Psoas muscle (tissue), 7 donors: ENCODE measurements at regions not wholly inside any gene's neighbourhood (a gene's known extent, or its start where the extent isn't known, plus 50 kb on each side); places are given as distances from the start of the nearest gene placed in this dataset.

Source experiments
- ATAC-seq, 4 donors: fragments of 200-7000 bp; cut with Tn5 transposase; one replicate each; pipeline ENCODE4 v1.9.1; 2020; ENCODE audit warnings: moderate library complexity in 3 of 4, mild to moderate bottlenecking in 2 of 4
- DNase-seq, 2 donors: peaks; one replicate each; pipeline ENCODE4 v3.0.0-alpha.2; 2020
- H3K27ac ChIP-seq: fragments of 200-600 bp; one replicate; pipeline ENCODE4 v1.8.0; 2022
- H3K27me3 ChIP-seq, 3 donors: fragments of 200-600 bp in 1 of 3; one replicate each; pipeline versions ENCODE4 v1.6.1 to v1.8.0; 2013 to 2022; ENCODE audit warnings: low read length in 2 of 3, mild to moderate bottlenecking in 2 of 3, moderate library complexity in 1 of 3; ENCODE audit not compliant: insufficient read depth in 3 of 3
- H3K36me3 ChIP-seq, 2 donors: fragments of 200-600 bp in 1 of 2; one replicate each; pipeline versions ENCODE4 v1.6.1 to v1.8.0; 2013 to 2022; ENCODE audit warnings: low read depth in 1 of 2, mild to moderate bottlenecking in 1 of 2, moderate library complexity in 1 of 2; ENCODE audit not compliant: insufficient read depth in 1 of 2
- H3K4me1 ChIP-seq: fragments of 200-600 bp; one replicate; pipeline ENCODE4 v1.8.0; 2022
- H3K4me3 ChIP-seq: fragments of 200-600 bp; one replicate; pipeline ENCODE4 v1.8.0; 2022; ENCODE audit warnings: mild to moderate bottlenecking
- H3K9me3 ChIP-seq: fragments of 200-600 bp; one replicate; pipeline ENCODE4 v1.8.0; 2022
- WGBS, 3 donors: extraction: QIAGEN DNeasy Blood & Tissue Kit; methylation state at CpG; one replicate each; pipeline versions ENCODE4 v1.1.6 to v1.1.7; 2013; 5-methylcytosine and 5-hydroxymethylcytosine counted together
- intact Hi-C, 2 donors: fragments of 100-400 bp; cut with DNase I; formaldehyde crosslinking; loops; one replicate each; pipeline versions ENCODE4 v1.11.0 to v1.14.2; 2022
- TF ChIP-seq, protein P1 (sequence below): fragments of 200-600 bp; IDR thresholded peaks from one replicate; pipeline ENCODE4 v1.8.0; 2022; ENCODE audit warnings: antibody characterized with exemption
- donor health status: healthy with polysubstance abuse.
- donor health status: DM: no; HTN: no; CAD: no; lungs with moderate emphysema.
- donor health status: Bipolar disorder and iron deficiency.
- donor health status: healthy.
- donor health status: DM: yes; HTN: yes; CAD: no.
- donor health status: DM: no; HTN: no; CAD: no.
- donor health status: DM: yes; HTN: yes; CAD: no.

DNA sequence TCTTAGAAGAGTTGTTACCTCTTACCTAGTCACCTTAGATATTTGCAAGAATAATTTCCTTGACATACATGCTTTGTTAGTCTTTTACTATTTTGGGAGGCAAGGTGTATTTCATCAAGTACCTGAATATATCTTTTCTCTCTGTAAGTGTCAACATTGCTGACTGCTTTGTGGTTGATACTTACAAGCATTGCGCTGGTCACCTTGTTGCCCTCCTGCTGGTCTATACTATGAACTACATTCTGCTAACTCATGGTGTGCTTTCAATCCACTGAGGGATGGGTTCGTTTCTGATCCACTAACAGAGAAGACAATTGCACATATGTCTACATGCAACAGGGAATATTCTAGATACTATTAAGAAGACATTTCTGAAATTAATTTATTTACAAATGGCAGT is 837.8 kb upstream of the COBL start:
- no peak overlapping the region for H3K27ac ChIP-seq
- intact Hi-C loops, result no loop called here
- ATAC-seq (no peak), DNase-seq (no peak)
- WGBS, 3 donors, result 83 to 90% (median 83%) methylated on average over 2 of the region's 2 CpGs
- H3K27me3 ChIP-seq, result no peaks in the 10 kb centered on the region
- no peaks in the 10 kb centered on the region for H3K36me3 ChIP-seq
- TF ChIP-seq, protein P1, sequence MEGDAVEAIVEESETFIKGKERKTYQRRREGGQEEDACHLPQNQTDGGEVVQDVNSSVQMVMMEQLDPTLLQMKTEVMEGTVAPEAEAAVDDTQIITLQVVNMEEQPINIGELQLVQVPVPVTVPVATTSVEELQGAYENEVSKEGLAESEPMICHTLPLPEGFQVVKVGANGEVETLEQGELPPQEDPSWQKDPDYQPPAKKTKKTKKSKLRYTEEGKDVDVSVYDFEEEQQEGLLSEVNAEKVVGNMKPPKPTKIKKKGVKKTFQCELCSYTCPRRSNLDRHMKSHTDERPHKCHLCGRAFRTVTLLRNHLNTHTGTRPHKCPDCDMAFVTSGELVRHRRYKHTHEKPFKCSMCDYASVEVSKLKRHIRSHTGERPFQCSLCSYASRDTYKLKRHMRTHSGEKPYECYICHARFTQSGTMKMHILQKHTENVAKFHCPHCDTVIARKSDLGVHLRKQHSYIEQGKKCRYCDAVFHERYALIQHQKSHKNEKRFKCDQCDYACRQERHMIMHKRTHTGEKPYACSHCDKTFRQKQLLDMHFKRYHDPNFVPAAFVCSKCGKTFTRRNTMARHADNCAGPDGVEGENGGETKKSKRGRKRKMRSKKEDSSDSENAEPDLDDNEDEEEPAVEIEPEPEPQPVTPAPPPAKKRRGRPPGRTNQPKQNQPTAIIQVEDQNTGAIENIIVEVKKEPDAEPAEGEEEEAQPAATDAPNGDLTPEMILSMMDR, result no peak
- no peaks in the 10 kb centered on the region for H3K9me3 ChIP-seq
- no peaks in the 10 kb centered on the region for H3K4me1 ChIP-seq
- no peak overlapping the region for H3K4me3 ChIP-seq

DNA sequence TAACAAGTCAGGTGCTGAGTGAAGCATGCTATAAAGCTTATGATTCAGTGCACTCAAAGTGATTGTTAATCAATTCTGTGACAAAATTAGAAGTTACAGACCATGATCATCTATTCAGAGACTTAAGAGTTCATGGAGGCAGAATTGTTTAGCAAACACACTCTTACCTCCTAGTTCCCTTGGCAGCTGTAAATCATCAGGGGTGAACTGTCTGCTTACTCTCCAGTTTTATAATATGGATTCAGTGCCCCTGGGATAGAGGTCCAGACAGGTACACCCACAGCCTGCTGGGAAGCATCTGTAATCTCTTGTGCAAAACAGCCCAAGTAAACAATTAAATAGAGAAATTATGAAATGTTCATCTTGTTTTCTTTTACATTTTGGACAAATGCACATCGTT is 835.0 kb upstream of the COBL start:
- no peaks in the 10 kb centered on the region for H3K36me3 ChIP-seq
- intact Hi-C loops, result no loop called here
- DNase-seq, result no peak
- no peak overlapping the region for H3K4me3 ChIP-seq
- H3K4me1 ChIP-seq, result no peaks in the 10 kb centered on the region
- TF ChIP-seq, protein P1, result no peak
- no peak for ATAC-seq
- 24 to 70% (median 41%) methylated on average over 1 of the region's 1 CpG for WGBS, 3 donors
- H3K27ac ChIP-seq, result no peak overlapping the region
- H3K9me3 ChIP-seq, result no peaks in the 10 kb centered on the region
- no peaks in the 10 kb centered on the region for H3K27me3 ChIP-seq

DNA sequence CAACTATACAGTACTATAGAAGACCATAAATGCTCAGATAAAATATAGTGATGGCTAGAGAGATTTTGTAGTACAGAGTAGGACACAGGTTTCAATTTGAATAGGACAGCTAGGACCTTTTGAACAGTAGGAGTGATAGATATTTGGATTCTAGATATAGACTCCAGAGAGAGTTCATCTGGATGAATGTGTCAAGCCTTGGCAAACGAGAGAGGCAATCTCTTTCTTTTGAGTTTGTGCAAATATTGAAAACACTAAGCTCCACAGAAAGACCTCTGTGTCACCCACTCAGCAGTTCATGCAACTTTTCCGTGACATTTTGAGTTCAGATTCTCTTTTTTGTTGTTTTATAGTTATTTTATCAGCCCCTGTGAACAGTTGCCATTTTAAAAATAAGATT is 834.3 kb upstream of the COBL start:
- H3K36me3 ChIP-seq, result no peaks in the 10 kb centered on the region
- TF ChIP-seq, protein P1, result no peak
- H3K27ac ChIP-seq, result no peak overlapping the region
- H3K9me3 ChIP-seq, result no peaks in the 10 kb centered on the region
- WGBS, 3 donors, result 37 to 55% (median 37%) methylated on average over 2 of the region's 2 CpGs
- ATAC-seq, result no peak
- H3K4me1 ChIP-seq, result no peaks in the 10 kb centered on the region
- no peaks in the 10 kb centered on the region for H3K27me3 ChIP-seq
- H3K4me3 ChIP-seq, result no peak overlapping the region
- no peak for DNase-seq
- intact Hi-C loops, result no loop called here

DNA sequence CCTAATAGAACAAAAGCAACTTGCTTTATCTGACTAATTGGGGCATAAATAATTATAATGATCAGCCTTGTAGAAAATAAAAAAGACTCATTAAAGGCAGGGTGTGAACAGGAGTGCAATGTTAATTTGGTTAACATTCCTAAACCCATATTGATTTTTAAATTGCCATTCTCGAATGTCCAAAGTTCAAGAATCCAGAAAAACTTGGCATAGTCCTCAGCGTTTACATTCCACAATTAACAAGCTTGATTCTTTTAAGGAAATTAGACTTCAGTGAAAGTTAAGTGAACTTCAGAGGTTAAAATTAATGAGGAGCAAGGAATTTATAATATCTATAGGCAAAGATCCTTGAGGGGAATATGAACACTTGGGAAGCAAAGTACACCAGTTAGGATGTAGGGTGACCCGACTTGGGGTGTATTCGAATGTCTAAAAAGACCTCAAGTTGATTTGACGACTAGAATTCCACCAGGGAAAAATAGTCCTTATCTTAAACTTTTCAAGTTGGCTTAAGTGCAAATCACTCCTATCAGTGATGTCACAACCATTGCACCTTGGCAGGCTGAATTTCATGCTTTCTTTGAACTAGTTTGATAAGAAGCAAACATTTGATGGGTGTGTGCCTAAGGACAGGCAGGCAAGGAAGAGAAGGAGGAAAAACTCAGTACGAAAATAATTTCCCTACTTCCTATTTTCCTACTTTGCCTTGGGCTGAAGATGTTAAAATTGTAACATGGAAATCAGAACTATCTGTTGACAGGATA is 830.4 kb upstream of the COBL start:
- WGBS, 3 donors, result 68 to 79% (median 71%) methylated on average over 6 of the region's 6 CpGs

More for the DNA sequence above, 830.4 kb upstream of the COBL start:
- Histone ChIP-seq H3K4me3 (no peak overlapping the region), H3K27ac (no peak overlapping the region), H3K4me1 (no peaks in the 10 kb centered on the region), H3K36me3 (no peaks in the 10 kb centered on the region), H3K27me3 (no peaks in the 10 kb centered on the region), H3K9me3 (no peaks in the 10 kb centered on the region)
- DNase-seq (no peak), ATAC-seq (no peak)
- TF ChIP-seq, protein P1, result no peak
- intact Hi-C loops, result no loop called here
